SU-DHL-6 (cell line): ENCODE measurements at regions not wholly inside any gene's neighbourhood (a gene's known extent, or its start where the extent isn't known, plus 50 kb on each side); places are given as distances from the start of the nearest gene placed in this dataset.
"Not testable (repeated sequence)": the region's sequence is repeated elsewhere in the genome, so short reads cannot be mapped to it uniquely, and the experiment has no call there.

Experiments used
- EZH2phosphoT487 ChIP-seq: fragments of 200-600 bp; sonication (generic), shearing (Covaris generic); conservative IDR thresholded peaks from 2 replicates; pipeline ENCODE4 v1.6.1; 2018; ENCODE audit warnings: mild to moderate bottlenecking, antibody characterized with exemption, low read length, moderate library complexity, mixed read lengths
- TF ChIP-seq, protein P1 (sequence below): fragments of 200-600 bp; sonication (generic); IDR thresholded peaks from one replicate; pipeline ENCODE4 v1.5.1; 2017; ENCODE audit warnings: antibody characterized with exemption, mild to moderate bottlenecking, low read length, moderate library complexity; ENCODE audit not compliant: insufficient read depth, poor library complexity, severe bottlenecking

DNA sequence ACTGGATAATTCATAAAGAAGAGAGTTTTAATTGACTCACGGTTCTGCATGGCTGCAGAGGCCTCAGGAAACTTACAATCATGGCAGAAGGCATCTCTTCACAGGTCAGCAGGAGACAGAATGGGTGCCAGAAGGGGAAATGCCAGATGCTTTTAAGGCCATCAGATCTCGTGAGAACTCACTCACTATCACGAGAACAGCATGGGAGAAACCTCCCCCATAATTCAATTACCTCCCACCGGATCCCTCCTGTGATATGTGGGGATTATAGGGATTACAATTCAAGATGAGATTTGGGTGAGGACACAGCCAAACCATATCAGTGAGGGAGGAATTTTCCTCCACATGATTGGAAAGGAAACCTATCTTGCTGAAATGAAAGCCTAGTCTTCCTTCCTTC, 108.1 kb upstream of the TMEM132E start:
- TF ChIP-seq, protein P1, sequence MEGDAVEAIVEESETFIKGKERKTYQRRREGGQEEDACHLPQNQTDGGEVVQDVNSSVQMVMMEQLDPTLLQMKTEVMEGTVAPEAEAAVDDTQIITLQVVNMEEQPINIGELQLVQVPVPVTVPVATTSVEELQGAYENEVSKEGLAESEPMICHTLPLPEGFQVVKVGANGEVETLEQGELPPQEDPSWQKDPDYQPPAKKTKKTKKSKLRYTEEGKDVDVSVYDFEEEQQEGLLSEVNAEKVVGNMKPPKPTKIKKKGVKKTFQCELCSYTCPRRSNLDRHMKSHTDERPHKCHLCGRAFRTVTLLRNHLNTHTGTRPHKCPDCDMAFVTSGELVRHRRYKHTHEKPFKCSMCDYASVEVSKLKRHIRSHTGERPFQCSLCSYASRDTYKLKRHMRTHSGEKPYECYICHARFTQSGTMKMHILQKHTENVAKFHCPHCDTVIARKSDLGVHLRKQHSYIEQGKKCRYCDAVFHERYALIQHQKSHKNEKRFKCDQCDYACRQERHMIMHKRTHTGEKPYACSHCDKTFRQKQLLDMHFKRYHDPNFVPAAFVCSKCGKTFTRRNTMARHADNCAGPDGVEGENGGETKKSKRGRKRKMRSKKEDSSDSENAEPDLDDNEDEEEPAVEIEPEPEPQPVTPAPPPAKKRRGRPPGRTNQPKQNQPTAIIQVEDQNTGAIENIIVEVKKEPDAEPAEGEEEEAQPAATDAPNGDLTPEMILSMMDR, result not testable (repeated sequence)
- TF ChIP-seq EZH2phosphoT487, result not testable (repeated sequence)
